NB4 (cell line): ENCODE measurements at regions not wholly inside any gene's neighbourhood (a gene's known extent, or its start where the extent isn't known, plus 50 kb on each side); places are given as distances from the start of the nearest gene placed in this dataset.

Source experiments
- CTCF ChIP-seq: IDR thresholded peaks from one replicate; pipeline ENCODE4 v1.5.1; 2012; ENCODE audit warnings: low read depth, low read length
- MAX ChIP-seq: IDR thresholded peaks from 2 replicates; pipeline ENCODE4 v1.6.1; 2011; ENCODE audit warnings: low read depth, low read length
- POLR2A ChIP-seq: IDR thresholded peaks from 2 replicates; pipeline ENCODE4 v1.6.1; 2011; ENCODE audit warnings: mild to moderate bottlenecking; ENCODE audit not compliant: insufficient read length; ENCODE audit errors: extremely low read depth

GRCh38 chr2:67881816-67882215, 181.0 kb downstream of the C1D start:
- TF ChIP-seq CTCF = no peak
- TF ChIP-seq POLR2A = no peak
- TF ChIP-seq MAX = no peak
